ENCODE measurements at regions not wholly inside any gene's neighbourhood (a gene's known extent, or its start where the extent isn't known, plus 50 kb on each side); places are given as distances from the start of the nearest gene placed in this dataset.

- DNase-seq (ENCODE audit: low read depth in 1 of 2, low spot score in 1 of 2) = no peak
- TF ChIP-seq CTCF (IDR thresholded peaks at IDR 0.05; ENCODE audit: insufficient read depth, low read length) = no peak
- TF ChIP-seq SPI1 (IDR thresholded peaks at IDR 0.05; ENCODE audit: borderline replicate concordance, low read depth) = no peak
- TF ChIP-seq POLR2AphosphoS5 (IDR thresholded peaks at IDR 0.05; ENCODE audit: low read depth) = no peak
- Histone ChIP-seq H3K27me3 (ENCODE audit: insufficient read depth, poor library complexity, severe bottlenecking) (no peaks in the 10 kb centered on the region), H3K4me3 (replicated peaks; ENCODE audit: insufficient read depth, low read length) (no peak overlapping the region), H3K27ac (replicated peaks) (no peak overlapping the region)
Measured at GRCh38 chr13:82833923-82834322, 1048.4 kb downstream of the SLITRK1 start.

GRCh38 chr13:82829040-82829439 lies 1053.2 kb downstream of the SLITRK1 start:
- TF ChIP-seq GABPA (IDR thresholded peaks at IDR 0.05; ENCODE audit: low read depth) (no peak), CTCF (IDR thresholded peaks at IDR 0.05; ENCODE audit: insufficient read depth, low read length) (no peak), REST (IDR thresholded peaks at IDR 0.05; ENCODE audit: insufficient replicate concordance, low read depth) (no peak)
- H3K27me3 ChIP-seq (ENCODE audit: insufficient read depth, poor library complexity, severe bottlenecking) = no peaks in the 10 kb centered on the region
- no peak overlapping the region for H3K27ac ChIP-seq (replicated peaks)
- H3K4me3 ChIP-seq (replicated peaks; ENCODE audit: insufficient read depth, low read length) = no peak overlapping the region
- DNase-seq (ENCODE audit: low read depth in 1 of 2, low spot score in 1 of 2) = no peak

GRCh38 chr13:82827724-82828123 lies 1054.5 kb downstream of the SLITRK1 start:
- Histone ChIP-seq H3K27me3 (ENCODE audit: insufficient read depth, poor library complexity, severe bottlenecking) (no peaks in the 10 kb centered on the region), H3K4me3 (replicated peaks; ENCODE audit: insufficient read depth, low read length) (no peak overlapping the region), H3K27ac (replicated peaks) (no peak overlapping the region)
- TF ChIP-seq SPI1 (IDR thresholded peaks at IDR 0.05; ENCODE audit: borderline replicate concordance, low read depth) (no peak), POLR2AphosphoS5 (IDR thresholded peaks at IDR 0.05; ENCODE audit: low read depth) (no peak), REST (IDR thresholded peaks at IDR 0.05; ENCODE audit: insufficient replicate concordance, low read depth) (no peak), CTCF (IDR thresholded peaks at IDR 0.05; ENCODE audit: insufficient read depth, low read length) (no peak), GABPA (IDR thresholded peaks at IDR 0.05; ENCODE audit: low read depth) (no peak)
- DNase-seq (ENCODE audit: low read depth in 1 of 2, low spot score in 1 of 2) = no peak

GRCh38 chr13:82822935-82823334 lies 1059.3 kb downstream of the SLITRK1 start:
- no peak for DNase-seq (ENCODE audit: low read depth in 1 of 2, low spot score in 1 of 2)
- Histone ChIP-seq H3K27ac (replicated peaks) (no peak overlapping the region), H3K4me3 (replicated peaks; ENCODE audit: insufficient read depth, low read length) (no peak overlapping the region), H3K27me3 (ENCODE audit: insufficient read depth, poor library complexity, severe bottlenecking) (no peaks in the 10 kb centered on the region)
- TF ChIP-seq SPI1 (IDR thresholded peaks at IDR 0.05; ENCODE audit: borderline replicate concordance, low read depth) (no peak), GABPA (IDR thresholded peaks at IDR 0.05; ENCODE audit: low read depth) (no peak), POLR2AphosphoS5 (IDR thresholded peaks at IDR 0.05; ENCODE audit: low read depth) (no peak), CTCF (IDR thresholded peaks at IDR 0.05; ENCODE audit: insufficient read depth, low read length) (no peak)

Data from HL-60 (cell line).